A549 (cell line): ENCODE measurements at regions not wholly inside any gene's neighbourhood (a gene's known extent, or its start where the extent isn't known, plus 50 kb on each side); places are given as distances from the start of the nearest gene placed in this dataset.

Experiments used
- CEBPB ChIP-seq, 2 experiments: fragments of >200 bp in 1 of 2; sonication (Bioruptor Twin) in 1 of 2; formaldehyde crosslinking in 1 of 2; IDR thresholded peaks; 2 replicates each; pipeline ENCODE4 v1.6.1; 2012 to 2016
- CHD4 ChIP-seq: fragments of 200-600 bp; sonication (generic); IDR thresholded peaks from 2 replicates; pipeline ENCODE4 v1.6.1; 2016; ENCODE audit warnings: antibody characterized with exemption, mild to moderate bottlenecking, borderline replicate concordance
- JUN ChIP-seq, 2 experiments: fragments of >200 bp; sonication (Bioruptor Twin); formaldehyde crosslinking; IDR thresholded peaks; 2 replicates in 1 of 2; 3 replicates in 1 of 2; pipeline ENCODE4 v1.6.1; 2016 to 2017
- MAZ ChIP-seq: fragments of 150-350 bp; IDR thresholded peaks from 2 replicates; pipeline ENCODE4 v1.6.1; 2014; ENCODE audit warnings: antibody characterized with exemption, low read depth, low read length, borderline replicate concordance
- RAD21 ChIP-seq, 2 experiments: fragments of >200 bp in 1 of 2; sonication (Bioruptor Twin) in 1 of 2; formaldehyde crosslinking in 1 of 2; IDR thresholded peaks in 1 of 2; conservative IDR thresholded peaks in 1 of 2; 2 replicates in 1 of 2; 3 replicates in 1 of 2; pipeline ENCODE4 v1.6.1; 2012 to 2018; ENCODE audit warnings: inconsistent platforms in 1 of 2
- RCOR1 ChIP-seq: fragments of 150-350 bp; IDR thresholded peaks from 2 replicates; pipeline ENCODE4 v1.6.1; 2014; ENCODE audit warnings: antibody characterized with exemption, low read length, low read depth
- SREBF2 ChIP-seq: fragments of 450-650 bp; IDR thresholded peaks from 2 replicates; pipeline ENCODE4 v1.6.1; 2014; ENCODE audit warnings: mild to moderate bottlenecking, moderate library complexity
- TF ChIP-seq, protein P1 (sequence below): fragments of >200 bp; sonication (Bioruptor Twin); formaldehyde crosslinking; IDR thresholded peaks from 3 replicates; pipeline ENCODE4 v1.5.1; 2016
- TF ChIP-seq, protein P2 (sequence below): fragments of 150-350 bp; IDR thresholded peaks from 2 replicates; pipeline ENCODE4 v1.6.1; 2014; ENCODE audit warnings: low read depth, mild to moderate bottlenecking, low read length
- TF ChIP-seq, protein P3 (sequence below): IDR thresholded peaks from 2 replicates; pipeline ENCODE4 v1.6.1; 2012

DNA sequence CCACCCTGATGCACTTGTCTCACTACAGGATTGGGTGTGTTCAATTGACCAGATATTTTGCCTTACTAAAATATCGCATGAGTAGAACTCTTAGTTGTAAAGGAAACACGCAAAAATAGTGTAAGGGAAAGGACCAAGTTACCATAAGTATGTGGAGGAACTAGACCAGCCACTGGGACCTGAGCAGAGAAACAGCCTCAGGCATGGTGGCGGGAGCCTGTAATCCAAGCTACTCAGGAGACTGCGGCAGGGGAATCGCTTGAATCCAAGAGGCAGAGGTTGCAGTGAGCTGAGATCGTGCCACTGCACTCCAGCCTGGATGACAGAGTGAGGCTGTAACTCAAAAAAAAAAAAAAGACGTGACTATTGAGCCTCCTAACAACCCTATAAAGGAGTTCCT lies 117.9 kb upstream of the SPATA31C2 start:
- TF ChIP-seq, protein P1, sequence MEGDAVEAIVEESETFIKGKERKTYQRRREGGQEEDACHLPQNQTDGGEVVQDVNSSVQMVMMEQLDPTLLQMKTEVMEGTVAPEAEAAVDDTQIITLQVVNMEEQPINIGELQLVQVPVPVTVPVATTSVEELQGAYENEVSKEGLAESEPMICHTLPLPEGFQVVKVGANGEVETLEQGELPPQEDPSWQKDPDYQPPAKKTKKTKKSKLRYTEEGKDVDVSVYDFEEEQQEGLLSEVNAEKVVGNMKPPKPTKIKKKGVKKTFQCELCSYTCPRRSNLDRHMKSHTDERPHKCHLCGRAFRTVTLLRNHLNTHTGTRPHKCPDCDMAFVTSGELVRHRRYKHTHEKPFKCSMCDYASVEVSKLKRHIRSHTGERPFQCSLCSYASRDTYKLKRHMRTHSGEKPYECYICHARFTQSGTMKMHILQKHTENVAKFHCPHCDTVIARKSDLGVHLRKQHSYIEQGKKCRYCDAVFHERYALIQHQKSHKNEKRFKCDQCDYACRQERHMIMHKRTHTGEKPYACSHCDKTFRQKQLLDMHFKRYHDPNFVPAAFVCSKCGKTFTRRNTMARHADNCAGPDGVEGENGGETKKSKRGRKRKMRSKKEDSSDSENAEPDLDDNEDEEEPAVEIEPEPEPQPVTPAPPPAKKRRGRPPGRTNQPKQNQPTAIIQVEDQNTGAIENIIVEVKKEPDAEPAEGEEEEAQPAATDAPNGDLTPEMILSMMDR: no peak
- no peak for TF ChIP-seq RAD21 (conservative IDR thresholded peaks at IDR 0.05 in 1 of 2, IDR thresholded peaks at IDR 0.05 in 1 of 2)
- TF ChIP-seq SREBF2: no peak
- TF ChIP-seq CEBPB (IDR thresholded peaks at IDR 0.05): no peak
- TF ChIP-seq CHD4: no peak
- no peak for TF ChIP-seq MAZ
- TF ChIP-seq, protein P2, sequence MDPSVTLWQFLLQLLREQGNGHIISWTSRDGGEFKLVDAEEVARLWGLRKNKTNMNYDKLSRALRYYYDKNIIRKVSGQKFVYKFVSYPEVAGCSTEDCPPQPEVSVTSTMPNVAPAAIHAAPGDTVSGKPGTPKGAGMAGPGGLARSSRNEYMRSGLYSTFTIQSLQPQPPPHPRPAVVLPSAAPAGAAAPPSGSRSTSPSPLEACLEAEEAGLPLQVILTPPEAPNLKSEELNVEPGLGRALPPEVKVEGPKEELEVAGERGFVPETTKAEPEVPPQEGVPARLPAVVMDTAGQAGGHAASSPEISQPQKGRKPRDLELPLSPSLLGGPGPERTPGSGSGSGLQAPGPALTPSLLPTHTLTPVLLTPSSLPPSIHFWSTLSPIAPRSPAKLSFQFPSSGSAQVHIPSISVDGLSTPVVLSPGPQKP: no peak
- TF ChIP-seq RCOR1: no peak
- TF ChIP-seq, protein P3, sequence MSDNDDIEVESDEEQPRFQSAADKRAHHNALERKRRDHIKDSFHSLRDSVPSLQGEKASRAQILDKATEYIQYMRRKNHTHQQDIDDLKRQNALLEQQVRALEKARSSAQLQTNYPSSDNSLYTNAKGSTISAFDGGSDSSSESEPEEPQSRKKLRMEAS: no peak
- TF ChIP-seq JUN (IDR thresholded peaks at IDR 0.05): no peak
